GM15510 (cell line): ENCODE measurements at regions not wholly inside any gene's neighbourhood (a gene's known extent, or its start where the extent isn't known, plus 50 kb on each side); places are given as distances from the start of the nearest gene placed in this dataset.

Experiments used
- POLR2A ChIP-seq: IDR thresholded peaks from 3 replicates; pipeline ENCODE4 v1.6.1; 2011; ENCODE audit warnings: borderline replicate concordance; ENCODE audit not compliant: insufficient read length; ENCODE audit errors: extremely low read depth

DNA sequence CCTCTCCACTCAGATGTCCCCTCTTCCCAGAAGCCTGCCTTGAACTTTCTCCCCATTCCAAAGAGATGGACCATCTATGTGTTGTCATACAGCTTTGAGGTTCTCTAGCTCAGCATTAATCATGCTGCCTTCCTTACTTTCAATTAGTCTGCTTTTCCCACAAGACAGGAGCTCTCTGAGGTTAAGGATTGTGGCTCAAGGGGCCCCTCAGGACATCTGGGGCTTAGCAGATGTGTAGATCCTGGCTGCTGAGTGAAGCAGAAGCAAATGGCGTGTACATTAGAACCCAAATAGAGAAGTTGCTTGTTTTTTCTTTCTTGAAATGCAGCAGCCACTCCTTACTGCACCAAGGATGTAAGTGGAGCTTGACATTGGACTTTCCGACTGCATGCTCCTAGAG lies 330.5 kb upstream of the TNRC6C start:
- no peak for TF ChIP-seq POLR2A

GRCh38 chr17:77631307-77631706 lies 327.2 kb upstream of the TNRC6C start:
- TF ChIP-seq POLR2A: no peak

GRCh38 chr17:77632619-77633018 lies 325.9 kb upstream of the TNRC6C start:
- no peak for TF ChIP-seq POLR2A

GRCh38 chr17:77634710-77635109 lies 323.8 kb upstream of the TNRC6C start:
- TF ChIP-seq POLR2A: no peak

DNA sequence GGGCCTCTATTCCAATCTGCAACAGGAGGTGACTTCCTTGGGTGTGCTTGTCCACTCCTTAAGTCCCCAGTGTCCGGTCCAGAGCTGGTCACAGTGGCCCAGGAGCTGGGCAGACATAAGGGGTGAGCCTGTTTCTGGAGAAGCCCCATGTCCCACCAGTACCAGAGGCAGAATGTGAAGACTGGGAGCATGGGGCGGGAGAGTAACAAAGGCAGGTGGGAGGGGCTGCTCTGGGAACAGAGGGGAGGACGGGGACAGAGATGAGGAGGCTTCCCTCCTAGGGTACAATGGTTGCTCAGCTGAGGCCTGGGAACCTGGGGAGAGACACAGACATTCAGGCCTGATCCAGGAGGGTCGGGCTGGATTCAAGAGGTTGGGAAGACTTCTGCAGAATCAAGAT lies 323.3 kb upstream of the TNRC6C start:
- no peak for TF ChIP-seq POLR2A

- TF ChIP-seq POLR2A: no peak
These were observed 321.4 kb upstream of the TNRC6C start for GRCh38 chr17:77636835-77637817.

DNA sequence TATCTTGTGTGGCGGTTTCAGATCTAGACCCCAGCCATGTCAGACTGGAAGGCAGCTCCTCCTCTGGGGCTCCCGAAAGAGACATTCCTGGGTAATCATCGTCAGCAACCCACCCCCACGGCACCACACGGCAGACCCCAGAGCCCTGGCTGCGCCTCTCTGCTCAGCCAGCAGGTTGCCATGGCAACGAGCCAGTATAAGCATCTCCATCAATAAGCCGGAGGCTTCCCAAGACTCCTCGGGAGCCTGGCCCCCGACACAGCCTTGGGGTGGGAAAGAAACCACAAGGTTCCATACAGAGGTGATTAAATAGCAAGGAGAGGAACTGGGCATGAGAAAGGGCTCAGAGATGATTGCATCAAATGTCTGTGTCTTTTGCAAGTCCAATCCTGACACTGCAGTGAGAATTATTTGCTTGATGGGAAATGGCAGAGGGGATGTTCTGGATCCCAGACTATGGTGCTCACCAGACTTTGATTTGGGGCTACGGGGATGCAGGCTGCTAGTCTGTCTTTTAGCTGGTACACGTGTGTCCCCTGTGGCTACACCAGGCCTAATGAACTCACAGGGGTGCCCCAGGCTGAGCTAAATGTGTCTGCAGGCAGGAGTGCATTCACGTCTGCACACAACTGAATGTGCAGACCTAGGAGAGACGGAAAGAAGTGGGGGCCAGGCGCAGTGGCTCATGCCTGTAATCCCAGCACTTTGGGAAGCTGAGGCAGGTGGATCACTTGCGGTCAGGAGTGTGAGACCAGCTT lies 320.5 kb upstream of the TNRC6C start:
- no peak for TF ChIP-seq POLR2A

DNA sequence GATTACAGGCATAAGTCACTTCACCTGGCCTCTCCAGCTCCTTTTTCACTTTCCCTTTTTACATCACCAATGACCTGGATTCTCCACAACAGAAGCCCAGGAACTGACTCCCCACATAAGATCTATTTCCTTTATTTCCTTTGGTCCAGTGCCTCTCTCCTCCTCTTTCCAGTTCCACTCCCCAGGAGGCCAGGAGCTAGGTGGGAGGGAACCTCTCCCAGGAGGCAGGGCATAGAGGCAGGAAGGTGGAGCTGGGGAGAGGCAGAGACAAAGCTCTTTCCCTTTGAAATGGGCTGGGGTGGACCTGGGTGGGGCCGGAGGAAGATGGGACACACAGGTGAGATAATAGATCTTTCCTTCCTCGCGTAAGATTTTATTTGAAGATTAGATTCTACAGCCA lies 318.3 kb upstream of the TNRC6C start:
- no peak for TF ChIP-seq POLR2A

DNA sequence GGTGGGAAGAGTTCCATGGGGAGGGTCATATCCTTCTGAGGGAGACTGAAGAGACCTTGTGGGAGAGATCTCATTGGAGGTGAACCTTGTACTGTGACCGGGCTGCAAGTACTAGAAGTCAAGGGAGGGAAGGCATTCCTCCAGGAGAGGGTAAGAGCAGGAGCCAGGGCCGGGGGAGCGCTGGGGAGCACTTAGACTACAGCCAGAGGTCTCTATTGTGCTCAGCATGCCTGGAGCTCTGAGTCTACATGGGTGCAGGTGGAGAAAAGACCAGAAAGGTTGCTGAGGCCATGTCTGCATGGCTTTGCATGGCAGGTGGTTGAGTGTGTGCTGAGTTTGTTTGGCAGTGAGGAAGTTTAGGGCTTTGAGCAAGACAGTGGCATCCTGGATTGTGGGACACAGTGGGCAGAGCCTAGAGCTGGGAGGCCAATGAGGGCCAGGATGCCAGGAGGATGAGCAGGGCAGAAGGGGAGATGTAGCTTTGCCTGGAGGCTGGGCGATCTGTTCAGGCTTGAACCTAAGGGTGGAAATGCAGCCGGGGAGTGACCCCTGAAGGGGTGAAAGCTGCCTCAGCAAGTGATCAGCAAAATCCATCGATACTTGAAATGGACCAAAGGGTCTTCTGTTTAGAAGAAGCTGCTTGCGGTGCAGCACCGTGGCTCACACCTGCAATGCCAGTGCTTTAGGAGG lies 317.4 kb upstream of the TNRC6C start:
- no peak for TF ChIP-seq POLR2A

- TF ChIP-seq POLR2A: no peak
These were observed 316.8 kb upstream of the TNRC6C start for GRCh38 chr17:77641718-77642117.

DNA sequence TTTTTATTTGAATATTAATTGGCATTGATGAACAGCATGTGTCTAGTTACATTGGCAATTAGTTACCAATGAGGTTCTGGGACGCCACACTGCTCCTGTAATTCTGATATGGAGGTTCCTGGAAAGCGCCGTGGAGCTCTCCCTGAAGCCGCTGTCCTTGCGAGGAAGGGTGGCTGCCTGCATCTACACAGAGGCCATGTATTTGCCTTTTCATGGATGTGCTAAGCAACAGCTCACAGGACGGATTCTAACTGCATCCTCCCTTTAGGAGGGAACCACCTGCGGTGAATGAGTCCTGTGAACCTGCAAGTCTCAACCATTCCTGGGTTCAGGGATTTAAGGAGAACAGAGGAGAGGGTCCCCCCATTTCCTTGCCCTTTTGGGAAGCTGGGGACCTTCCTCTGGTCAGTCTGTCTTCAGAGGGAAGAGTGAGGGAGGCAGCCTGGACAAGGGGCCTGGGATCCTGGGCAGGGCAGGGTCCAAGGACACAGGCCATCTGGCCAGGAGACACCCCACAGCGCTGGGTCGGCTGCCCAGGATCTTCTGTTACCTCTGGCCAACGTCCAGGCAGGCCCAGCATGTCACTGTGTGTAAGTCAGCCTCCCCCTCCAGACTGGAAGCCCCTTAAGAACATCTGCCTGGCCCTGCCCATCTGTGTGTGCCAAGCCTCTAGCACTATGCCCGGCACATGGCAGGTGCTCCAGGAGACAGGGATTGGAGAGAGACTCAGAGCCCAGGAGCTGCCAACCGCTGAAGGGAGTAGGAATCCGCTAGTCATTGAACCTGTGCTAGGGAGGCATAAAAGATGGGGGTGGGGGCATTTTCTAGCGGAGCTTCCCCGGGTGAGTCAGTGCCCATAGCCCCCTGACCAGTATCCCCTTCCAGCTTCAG lies 314.1 kb upstream of the TNRC6C start:
- TF ChIP-seq POLR2A: no peak

GRCh38 chr17:77645072-77646045 lies 313.1 kb upstream of the TNRC6C start:
- no peak for TF ChIP-seq POLR2A

DNA sequence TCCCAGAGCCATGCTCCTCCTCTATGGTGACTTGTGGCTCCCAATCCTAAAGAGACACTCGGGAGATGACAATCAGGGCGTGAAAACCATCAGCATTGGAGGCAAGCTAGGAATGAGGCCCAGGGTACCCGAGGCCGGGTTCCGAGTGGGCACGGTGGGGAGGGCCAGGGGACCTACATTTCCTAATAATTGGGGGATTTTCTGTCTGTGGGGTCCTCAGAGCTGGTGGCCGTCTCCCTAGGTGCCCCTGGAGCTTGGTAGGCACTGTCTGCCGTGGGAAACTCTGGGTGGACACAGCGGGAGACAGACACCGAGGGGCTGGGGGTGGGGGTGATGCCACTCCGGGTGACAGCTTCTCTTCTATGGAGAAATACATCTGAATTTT lies 312.5 kb upstream of the TNRC6C start:
- TF ChIP-seq POLR2A: no peak
